ENCODE measurements at regions not wholly inside any gene's neighbourhood (a gene's known extent, or its start where the extent isn't known, plus 50 kb on each side); places are given as distances from the start of the nearest gene placed in this dataset.
"Not testable (repeated sequence)": the region's sequence is repeated elsewhere in the genome, so short reads cannot be mapped to it uniquely, and the experiment has no call there.

DNA sequence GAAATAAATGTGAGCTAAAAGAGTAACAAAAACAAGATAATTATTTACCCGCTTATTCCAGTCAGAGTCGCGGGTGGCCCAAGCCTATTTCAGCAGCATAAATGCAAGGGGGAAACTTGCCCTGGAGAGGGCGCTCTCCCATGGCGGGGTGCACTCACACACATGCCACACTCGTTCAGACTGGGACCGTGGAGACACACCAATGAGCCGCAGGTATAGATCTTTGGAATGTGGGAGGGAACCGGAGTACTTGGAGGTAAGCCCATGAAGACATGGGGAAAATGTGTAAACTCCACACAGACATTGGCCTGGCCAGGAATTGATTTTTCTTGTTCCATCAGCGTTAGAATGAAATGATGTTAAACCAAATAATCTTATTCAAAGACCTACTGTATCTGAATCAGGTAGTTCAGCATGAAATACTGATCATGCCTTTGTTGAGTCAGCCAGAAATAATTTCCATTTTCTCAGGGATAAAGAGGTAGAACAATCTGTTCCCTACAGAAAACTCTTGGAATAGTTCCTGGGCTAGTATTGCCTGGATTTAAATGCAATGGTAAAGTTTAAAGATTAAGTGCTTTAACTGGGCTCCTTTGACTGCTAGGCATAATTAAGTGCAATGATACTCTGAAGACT, 191.5 kb downstream of the MCHR2 start:
- no peak for DNase-seq (ENCODE audit: low spot score)

DNA sequence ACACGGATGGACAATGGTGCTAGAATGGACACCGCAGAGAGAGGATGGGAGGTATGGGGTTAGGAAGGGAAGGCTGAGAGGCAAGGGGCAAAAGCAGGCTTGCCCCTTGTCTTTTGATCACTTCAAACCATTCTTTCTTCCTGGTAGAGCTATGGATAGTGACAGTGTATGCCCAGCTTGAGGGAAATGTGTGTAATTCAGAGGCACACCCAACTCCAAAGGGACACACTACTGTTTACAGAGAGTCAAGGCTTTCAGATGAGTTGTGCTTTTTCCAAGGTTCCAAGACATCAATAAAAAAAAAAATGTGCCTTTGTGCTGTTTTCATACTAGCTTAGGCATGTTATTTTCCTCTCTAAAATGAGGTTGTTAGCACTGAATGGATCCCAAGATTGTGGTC, 185.0 kb downstream of the MCHR2 start:
- DNase-seq (ENCODE audit: low spot score) = no peak

DNA sequence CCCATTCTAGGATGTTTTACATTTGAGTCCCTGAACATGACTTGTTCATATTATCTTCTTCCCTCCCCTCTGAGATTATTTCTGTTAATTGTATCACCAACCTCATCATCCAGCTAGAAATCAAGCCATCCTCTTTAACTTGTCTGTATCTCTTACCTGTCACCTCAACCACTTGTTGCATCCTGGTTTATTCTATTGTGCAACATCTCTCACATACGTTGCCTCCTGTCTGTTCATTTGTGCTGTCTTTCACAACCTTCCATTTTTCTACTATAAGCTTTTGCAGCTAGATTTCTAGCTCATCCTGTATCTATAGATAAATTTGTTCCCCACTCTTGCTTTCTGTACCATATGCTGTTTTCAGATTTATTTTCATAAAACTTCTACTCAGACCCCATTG, 183.7 kb downstream of the MCHR2 start:
- DNase-seq (ENCODE audit: low spot score) = no peak

DNA sequence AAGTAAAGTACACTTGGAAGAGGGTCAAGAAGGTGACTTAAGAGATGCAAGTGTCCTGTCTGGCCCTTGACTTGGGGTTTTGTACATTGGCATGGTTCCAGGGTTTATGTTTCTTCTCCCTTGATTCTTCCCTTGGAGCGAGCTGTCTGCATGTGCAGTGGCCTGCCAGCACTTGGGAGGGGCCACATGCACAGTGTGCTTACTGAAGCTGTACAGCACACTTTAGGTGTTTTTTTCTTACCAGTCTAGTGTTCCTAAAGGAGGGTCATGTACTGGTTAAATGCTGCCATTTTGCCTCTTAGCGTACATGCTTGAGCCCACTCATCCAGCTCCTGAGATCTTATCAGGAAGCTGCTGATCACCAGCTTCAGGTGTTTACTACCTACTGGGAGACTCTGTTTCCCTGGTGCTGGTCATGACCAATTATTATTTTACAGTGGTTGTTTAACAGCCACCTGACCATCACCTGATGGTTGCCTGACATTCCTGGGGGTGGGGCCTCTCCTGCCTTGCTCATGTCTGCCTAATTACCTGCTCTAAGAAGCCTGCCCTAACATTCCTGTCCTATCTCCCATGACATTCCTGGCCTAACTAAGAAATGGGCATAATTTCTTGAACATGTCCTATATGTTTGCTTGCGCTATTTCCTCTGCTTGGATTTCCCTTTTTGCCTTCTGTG, 182.9 kb downstream of the MCHR2 start:
- no peak for DNase-seq (ENCODE audit: low spot score)

DNA sequence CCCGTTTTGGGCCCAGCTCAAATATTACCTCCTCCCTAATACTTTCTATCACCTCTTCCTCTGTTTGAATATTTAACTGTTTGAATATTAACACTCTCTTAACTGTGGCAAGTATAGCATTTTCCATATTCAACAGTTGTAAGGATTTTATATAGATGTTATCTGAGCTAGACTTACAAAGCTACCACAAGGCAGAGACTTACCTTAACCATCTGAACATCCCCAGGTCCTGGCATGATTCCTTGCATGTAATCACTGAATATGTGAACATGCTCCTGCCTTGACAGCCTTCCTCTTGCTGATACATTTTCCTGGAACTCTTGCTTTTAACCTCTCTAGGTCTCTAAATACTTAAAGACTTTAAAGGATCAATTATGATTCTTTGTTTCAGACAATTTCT, 182.4 kb downstream of the MCHR2 start:
- DNase-seq (ENCODE audit: low spot score) = no peak

DNA sequence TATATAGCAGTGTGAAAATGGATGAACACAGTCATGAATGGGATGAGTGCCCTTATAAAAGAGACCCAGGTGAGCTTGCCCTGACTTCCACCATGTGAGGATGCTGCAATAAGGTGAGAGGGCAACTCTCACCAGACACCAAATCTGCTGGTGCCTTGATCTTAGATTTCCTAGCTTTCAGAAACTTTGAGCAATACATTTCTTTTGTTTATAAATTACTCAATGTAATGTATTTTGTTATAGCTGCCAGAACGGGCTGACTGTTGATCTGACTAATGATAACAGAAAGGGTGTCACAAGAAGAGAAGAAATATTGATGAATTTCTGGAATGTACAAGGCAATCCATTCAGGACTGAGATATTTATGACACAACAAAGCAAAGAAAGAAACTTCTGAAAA, 180.5 kb downstream of the MCHR2 start:
- no peak for DNase-seq (ENCODE audit: low spot score)

DNA sequence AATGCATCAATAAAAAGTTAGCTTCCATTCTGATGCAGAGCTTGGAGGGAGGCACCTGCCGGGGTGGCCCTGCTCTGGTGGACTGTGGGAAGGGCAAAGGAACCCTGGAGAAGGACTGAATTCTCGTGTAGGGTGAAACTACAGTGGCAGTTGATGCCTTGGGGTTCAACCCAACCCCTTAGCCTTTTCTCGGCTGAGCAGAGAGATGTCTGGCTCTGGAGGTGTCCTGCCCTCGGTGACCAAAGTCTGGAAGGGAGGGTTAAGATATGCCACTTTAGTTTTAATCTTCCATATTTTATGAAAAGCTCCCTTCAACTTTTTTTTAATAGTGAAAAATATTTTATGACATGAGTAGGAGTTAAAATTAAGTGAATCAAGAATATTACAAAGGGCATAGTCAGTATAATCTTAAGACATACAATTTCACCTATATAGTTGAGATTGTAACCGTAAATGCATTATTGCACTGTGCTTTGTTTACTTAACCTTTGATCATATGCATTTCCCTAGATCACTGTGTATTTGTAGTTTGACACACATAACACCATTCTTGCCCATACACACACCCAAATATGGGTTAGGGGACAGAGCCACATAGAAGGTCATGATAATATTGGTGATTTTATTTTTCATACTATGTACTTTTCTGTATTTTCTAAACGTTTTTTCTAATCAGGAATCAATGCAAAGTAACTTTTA, 179.6 kb downstream of the MCHR2 start:
- no peak for DNase-seq (ENCODE audit: low spot score)

DNA sequence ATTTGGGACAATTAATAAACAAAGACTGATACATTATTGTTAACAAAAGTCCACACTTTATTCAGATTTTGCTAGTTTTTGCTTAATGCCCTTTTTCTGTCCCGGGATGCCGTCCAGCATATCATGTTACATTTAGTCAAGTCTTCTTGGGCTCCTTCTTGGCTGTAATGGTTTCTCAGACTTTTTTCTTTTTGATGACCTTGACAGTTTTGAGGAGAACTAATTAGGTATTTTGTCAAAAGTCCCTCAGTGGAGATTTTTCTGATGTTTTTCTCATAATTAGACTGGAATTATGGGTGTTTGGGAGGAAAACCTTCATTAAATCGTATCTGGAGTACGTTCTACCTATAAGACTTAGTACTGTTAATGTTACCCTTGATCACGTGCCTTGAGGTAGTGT, 177.2 kb downstream of the MCHR2 start:
- no peak for DNase-seq (ENCODE audit: low spot score)

DNA sequence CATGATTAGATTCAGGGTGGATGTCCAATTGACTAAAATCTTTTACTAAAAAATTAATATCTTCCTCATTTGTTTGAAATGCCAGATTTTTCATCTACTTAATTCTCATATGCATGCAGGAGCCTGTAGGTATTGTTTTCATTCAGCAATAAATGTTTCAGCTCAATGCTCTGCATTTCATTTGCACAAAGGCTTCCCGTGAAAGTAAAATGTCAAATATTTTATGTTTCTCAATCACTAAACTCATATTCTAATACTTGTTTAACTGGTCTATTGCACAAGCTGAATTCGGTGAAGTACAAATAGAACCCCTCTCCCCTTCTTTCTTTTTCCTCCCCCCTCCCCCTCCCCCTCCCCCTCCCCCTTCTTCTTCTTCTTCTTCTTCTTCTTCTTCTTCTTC, 175.9 kb downstream of the MCHR2 start:
- DNase-seq (ENCODE audit: low spot score) = no peak

DNA sequence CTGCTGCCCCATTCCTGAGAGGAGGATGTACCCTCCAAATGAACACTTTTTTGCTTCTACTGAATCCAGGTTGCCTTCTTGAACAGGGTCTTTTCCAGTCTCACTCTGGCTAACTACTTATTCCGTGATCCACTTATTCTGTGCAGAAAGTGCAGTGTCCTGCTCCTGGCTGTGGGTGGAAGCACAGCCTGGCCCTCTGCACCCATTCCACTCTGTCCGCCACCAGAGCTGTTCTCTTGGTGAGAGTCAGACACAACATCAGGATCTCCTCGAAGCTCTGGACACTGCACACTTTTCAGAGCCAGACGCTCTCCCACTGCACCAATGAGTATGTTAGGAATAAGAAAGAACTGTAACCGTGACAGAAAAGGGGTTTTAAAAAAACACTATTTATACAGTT, 174.2 kb downstream of the MCHR2 start:
- no peak for DNase-seq (ENCODE audit: low spot score)

DNA sequence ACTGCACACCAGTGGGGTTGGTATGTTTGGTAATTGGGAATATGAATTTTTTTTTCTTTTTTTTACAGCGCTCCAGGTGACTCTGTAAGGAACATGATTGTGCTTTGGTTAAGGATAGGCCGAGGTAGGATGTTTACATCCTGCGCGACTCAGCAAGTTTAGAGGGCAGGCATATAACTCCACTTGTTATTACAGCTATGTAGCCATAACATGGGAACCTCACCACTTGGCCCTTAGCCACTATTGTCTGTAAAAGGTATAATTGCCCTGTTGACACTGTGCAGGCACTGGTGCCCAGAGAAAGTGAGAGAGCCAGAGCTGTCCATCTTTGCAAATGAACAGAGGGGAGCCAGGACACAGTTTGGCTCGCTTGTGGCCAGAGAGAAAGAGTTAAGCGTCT, 172.9 kb downstream of the MCHR2 start:
- no peak for DNase-seq (ENCODE audit: low spot score)

DNA sequence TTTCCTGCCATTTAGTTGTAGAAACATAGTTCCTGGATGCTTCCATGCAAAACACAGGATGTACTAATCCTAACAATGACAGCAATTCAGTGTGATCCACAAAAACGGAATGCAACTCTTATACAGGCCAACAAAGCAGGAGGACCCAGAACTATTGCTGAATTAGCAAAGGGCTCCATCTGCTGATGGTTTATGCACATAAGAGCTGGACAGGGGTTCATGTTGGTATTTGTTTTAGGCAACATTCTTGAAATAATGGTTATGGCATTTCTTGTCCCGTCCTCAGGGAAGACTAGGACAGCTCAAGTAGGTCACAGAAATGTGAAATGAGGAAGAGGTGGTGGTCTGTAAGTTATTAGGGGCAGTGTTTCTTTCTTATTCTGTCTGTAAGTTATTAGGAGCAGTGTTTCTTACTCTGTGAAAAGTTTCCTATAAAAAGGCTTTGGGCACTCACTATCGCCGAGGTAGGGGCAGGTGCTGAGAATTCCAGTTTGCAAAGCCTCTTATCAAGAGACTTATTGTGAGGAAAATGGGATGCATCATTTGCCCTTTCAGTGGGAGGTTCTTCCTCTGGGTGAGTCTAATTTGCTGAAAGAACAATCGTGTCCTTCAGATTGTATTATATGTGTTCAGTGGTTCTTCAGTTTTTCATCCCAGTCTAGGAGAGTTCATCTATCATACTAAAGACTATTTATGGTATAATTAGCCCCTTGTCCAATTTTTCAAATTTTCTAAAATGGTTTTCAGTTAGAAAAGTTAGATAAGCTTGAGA, 171.1 kb downstream of the MCHR2 start:
- DNase-seq (ENCODE audit: low spot score) = peak; percentile 73

DNA sequence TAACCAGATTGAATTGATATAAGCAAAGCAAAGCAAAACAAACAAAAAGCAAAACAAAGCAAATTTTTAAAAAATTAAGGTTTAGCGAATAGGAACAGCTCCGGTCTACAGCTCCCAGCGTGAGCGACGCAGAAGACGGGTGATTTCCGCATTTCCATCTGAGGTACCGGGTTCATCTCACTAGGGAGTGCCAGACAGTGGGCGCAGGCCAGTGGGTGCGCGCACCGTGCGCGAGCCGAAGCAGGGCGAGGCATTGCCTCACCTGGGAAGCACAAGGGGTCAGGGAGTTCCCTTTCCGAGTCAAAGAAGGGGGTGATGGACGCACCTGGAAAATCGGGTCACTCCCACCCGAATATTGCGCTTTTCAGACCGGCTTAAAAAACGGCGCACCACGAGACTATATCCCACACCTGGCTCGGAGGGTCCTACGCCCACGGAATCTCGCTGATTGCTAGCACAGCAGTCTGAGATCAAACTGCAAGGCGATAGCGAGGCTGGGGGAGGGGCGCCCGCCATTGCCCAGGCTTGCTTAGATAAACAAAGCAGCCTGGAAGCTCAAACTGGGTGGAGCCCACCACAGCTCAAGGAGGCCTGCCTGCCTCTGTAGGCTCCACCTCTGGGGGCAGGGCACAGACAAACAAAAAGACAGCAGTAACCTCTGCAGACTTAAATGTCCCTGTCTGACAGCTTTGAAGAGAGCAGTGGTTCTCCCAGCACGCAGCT, 170.3 kb downstream of the MCHR2 start:
- DNase-seq (ENCODE audit: low spot score) = not testable (repeated sequence)

DNA sequence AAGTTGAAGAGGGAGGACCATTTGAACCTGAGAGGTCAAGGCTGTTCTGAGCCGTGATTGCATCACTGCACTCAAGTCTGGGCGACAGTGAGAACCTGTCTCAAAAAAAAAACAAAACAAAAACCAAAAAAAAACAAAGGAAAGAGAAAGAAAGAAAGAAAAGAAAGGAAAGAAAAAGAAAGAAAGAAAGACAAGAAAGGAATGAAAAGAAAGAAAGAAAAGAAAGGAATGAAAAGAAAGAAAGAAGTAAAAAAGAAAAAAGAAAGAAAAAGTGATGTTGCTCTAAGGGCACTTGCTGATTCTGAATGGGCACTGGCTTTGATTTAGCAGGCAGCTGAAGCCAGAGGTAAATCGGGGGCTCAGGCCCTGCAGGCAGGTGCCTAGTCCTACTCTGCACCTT, 161.0 kb downstream of the MCHR2 start:
- DNase-seq (ENCODE audit: low spot score) = no peak

DNA sequence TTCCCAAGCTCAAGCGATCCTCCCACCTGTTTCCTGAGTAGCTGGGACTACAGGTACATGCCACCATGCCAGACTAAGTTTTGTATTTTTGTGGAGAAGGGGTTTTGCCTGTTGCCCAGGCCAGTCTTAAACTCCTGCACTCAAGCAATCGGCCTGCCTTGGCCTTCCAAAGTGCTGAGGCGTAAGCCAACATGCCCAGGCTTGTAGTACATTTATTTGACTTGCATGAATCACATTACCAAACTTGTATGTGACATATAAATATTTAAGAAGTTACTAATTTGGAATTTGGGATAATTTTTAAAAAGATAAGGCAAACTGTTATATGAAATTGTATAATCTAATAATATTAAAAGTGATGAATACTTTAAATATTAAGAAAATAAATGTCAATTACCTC, 157.6 kb downstream of the MCHR2 start:
- DNase-seq (ENCODE audit: low spot score) = no peak

DNA sequence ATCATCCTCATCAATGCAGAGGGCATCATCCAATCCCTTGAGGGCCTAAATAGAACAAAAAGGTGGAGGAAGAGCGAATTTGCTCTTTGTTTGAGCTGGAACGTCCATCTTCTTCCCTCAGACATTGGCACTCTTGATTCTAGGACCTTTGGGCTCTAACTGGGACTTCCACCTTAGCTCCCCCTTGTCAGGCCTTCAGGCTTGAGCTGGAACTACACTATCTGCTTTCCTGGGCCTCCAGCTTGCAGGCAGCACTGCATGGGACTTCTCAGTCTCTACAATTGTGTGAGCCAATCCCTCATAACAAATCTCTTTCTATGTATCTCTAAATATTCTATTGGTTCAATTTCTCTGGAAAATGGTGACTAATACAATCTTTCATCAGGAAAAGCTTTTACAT, 155.4 kb downstream of the MCHR2 start:
- DNase-seq (ENCODE audit: low spot score) = no peak

DNA sequence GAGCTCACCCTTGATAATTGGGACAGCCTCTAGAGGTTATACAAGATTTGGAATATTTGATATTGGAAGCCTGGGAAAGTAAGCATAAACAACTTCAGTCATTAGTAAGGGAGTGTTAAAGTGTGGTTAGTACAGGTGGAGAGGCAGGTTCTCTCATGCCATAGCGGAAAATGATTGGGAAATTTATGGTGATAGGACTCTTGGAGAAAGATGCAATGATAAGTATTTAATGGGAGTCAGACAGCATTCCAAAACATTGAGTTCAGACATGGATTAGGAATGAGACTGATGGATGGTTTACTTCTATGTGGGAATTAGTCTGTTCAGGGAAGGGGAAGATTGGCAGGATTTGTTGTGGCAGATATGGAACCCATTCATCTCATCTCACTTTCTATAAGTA, 152.7 kb downstream of the MCHR2 start:
- DNase-seq (ENCODE audit: low spot score) = no peak

DNA sequence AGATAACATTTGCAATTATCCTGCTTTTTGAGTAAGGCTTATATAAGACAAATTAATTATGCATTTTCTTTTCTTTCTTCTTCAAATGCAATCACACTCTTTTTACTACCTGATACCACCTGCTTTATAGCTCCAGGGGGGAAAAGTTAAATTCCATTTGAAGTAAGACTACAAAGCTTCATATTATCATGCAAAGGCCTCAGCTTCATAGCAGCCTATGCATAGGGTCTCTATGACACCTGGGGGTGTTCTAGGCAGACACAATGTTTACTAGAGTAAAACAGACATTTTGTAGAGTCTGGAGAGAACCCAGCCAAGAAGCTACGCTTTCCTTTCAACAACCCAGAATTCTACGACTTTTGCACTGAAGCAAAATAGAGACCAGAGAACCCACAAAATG, 148.0 kb downstream of the MCHR2 start:
- no peak for DNase-seq (ENCODE audit: low spot score)

DNA sequence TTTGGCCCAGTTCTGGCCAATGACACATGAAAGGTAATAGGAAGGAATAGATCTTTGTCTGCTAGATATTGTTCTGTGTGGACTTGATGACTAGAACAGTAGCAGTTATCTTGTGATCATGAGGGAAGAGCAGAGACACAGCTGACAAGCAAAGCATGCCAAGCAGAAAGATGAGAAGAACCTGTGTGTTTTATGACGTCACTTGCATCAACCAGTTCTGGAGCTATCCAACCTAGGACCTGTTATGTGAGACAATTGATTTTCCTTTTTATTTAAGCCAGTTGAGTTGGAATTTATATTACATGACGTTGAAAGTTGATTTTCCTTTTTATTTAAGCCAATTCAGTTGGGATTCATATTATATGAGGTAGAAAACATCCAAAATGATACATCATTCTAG, 143.2 kb downstream of the MCHR2 start:
- no peak for DNase-seq (ENCODE audit: low spot score)

DNA sequence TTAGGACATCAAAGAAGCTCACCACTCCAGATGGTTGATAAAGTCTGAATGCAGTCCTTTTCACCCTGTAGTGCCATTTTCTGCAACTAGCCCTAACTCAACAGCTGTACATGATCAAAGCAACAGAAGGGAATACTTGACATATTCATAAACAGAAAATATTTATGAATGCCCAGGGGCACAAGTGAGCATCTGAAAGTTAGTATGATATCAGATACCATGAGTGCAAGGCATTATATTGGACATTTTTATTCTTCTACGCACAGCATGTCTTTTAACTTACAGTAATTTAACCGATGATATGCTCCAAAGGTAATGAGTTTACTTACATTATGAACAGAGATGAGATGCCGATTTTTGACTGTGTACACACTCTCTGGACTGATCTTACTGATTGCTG, 142.0 kb downstream of the MCHR2 start:
- DNase-seq (ENCODE audit: low spot score) = no peak

DNA sequence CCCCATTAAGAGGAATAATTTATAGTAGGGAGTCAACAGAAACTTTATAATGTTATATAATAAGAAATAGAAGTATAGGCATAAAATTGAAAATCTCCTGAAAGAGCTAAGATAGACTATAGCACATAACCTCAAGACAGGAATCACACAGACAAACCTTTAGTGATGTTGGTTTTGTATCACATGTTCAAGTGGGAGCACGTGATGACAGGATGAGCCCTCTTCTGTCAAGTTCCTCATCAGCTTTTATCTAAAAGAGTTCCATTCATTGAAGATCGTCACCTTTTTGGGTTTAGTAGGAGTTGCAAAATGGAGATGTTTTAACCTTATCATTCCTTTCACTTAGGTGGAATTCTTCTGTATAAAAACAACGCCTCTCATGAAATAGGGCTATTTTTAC, 127.0 kb downstream of the MCHR2 start:
- DNase-seq (ENCODE audit: low spot score) = no peak

DNA sequence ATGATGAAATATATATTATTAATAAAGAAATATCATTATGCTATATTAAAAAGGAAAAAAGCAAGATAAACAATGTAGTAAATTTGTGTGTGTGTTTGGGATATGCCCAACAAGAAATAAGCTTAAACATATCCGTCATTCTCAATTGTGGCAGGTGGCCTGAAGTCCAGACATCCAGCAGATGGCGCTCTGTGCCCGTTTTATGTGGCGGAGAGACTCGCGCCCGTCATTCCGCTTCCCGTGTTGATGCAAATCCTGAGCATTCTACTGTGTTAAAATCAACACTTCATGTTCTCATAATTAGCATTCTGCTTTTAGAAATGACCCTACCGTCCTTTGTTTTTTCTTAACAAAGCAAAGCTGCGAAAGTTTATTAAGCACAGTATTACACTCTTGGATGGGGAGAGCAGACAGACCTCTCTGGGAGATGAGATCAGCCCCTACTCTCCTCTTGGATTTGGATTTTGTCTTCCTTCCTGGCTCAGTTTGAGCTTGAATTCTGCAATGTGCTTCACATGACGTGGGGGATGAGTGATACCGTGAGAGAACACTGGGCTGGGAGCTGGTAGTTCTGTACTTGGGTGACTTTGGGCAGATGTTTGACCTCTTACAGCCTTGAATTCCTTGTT, 125.8 kb downstream of the MCHR2 start:
- peak; percentile 72 for DNase-seq (ENCODE audit: low spot score)

All from AG20443 (cell line).